B cell (primary cell): ENCODE measurements at regions not wholly inside any gene's neighbourhood (a gene's known extent, or its start where the extent isn't known, plus 50 kb on each side); places are given as distances from the start of the nearest gene placed in this dataset.

Experiments used
- ATAC-seq: fragments of 200-7000 bp; cut with Tn5 transposase; one replicate; pipeline ENCODE4 v1.10.0; 2021; ENCODE audit warnings: low read depth, mild to moderate bottlenecking, moderate number of reproducible peaks, moderate library complexity
- CTCF ChIA-PET: fragments of 350-600 bp; sonication (Branson Sonifier 250); formaldehyde crosslinking; loops from one replicate; lab custom pipeline; 2021; ENCODE audit warnings: antibody characterized with exemption, inconsistent platforms; lab: Charles Lee
- POLR2A ChIA-PET: fragments of 350-600 bp; sonication (Branson Sonifier 250); formaldehyde crosslinking; loops from one replicate; lab custom pipeline; 2021; ENCODE audit warnings: antibody characterized with exemption; lab: Charles Lee
- DNase-seq: peaks from one replicate; pipeline ENCODE4 v3.0.0; 2013
- H2AFZ ChIP-seq: 2 replicates; pipeline ENCODE4 v1.6.1; 2012; ENCODE audit warnings: mild to moderate bottlenecking, low read depth, low read length; ENCODE audit not compliant: insufficient read depth, poor library complexity, severe bottlenecking
- H3K27ac ChIP-seq, 2 donors: 1 replicate in 1 of 2; 2 replicates in 1 of 2; pipeline ENCODE4 v1.5.1; 2012 to 2013; ENCODE audit warnings: low read length in 2 of 2, mild to moderate bottlenecking in 2 of 2, moderate library complexity in 1 of 2
- H3K27me3 ChIP-seq, 4 experiments: fragments of 200-600 bp in 1 of 4; sonication (generic) in 1 of 4; replicated peaks in 1 of 4; 1 replicate in 2 of 4; 2 replicates in 2 of 4; pipeline versions ENCODE4 v1.6.1 to v1.7.0; 2013 to 2016; ENCODE audit warnings: low read length in 3 of 4, mild to moderate bottlenecking in 2 of 4, mixed read lengths in 1 of 4, moderate library complexity in 1 of 4; ENCODE audit not compliant: insufficient read depth in 4 of 4, control insufficient read depth in 3 of 4; ENCODE audit errors: control extremely low read depth in 1 of 4
- H3K36me3 ChIP-seq, 2 experiments: replicated peaks in 1 of 2; 1 replicate in 1 of 2; 2 replicates in 1 of 2; pipeline versions ENCODE4 v1.6.1 to v1.7.1; 2013; ENCODE audit warnings: low read length in 1 of 2; ENCODE audit not compliant: insufficient read depth in 2 of 2, control insufficient read depth in 1 of 2; ENCODE audit errors: control extremely low read depth in 1 of 2, extremely low read depth in 1 of 2
- H3K4me1 ChIP-seq, 2 donors: fragments of 200-600 bp in 1 of 2; sonication (generic) in 1 of 2; 1 replicate in 1 of 2; 2 replicates in 1 of 2; pipeline versions ENCODE4 v1.5.1 to v1.6.1; 2013 to 2017; ENCODE audit warnings: low read length in 2 of 2; ENCODE audit not compliant: control insufficient read depth in 2 of 2, insufficient read depth in 2 of 2
- H3K4me2 ChIP-seq: replicated peaks from 2 replicates; pipeline ENCODE3; 2012; ENCODE audit warnings: mild to moderate bottlenecking, low read depth, low read length; ENCODE audit not compliant: poor library complexity, severe bottlenecking
- H3K4me3 ChIP-seq, 5 experiments: fragments of 200-600 bp in 1 of 5; sonication (generic) in 1 of 5; 1 replicate in 3 of 5; 2 replicates in 2 of 5; pipeline versions ENCODE4 v1.5.1 to v1.7.0; 2011 to 2016; ENCODE audit warnings: low read length in 4 of 5, mild to moderate bottlenecking in 4 of 5, low read depth in 2 of 5, control low read depth in 1 of 5, moderate library complexity in 1 of 5; ENCODE audit not compliant: insufficient read depth in 1 of 5; ENCODE audit errors: control extremely low read depth in 1 of 5, extremely low read depth in 1 of 5
- H3K79me2 ChIP-seq: fragments of 200-600 bp; sonication (generic); one replicate; pipeline ENCODE4 v1.6.0; 2016; ENCODE audit warnings: low read length; ENCODE audit not compliant: control insufficient read depth, insufficient read depth
- H3K9ac ChIP-seq: fragments of 200-600 bp; sonication (generic); 2 replicates; pipeline ENCODE4 v1.6.1; 2017; ENCODE audit warnings: mild to moderate bottlenecking, low read length, moderate library complexity
- H3K9me3 ChIP-seq, 3 donors: one replicate each; pipeline versions ENCODE4 v1.6.1 to v1.7.1; 2013; ENCODE audit warnings: low read length in 2 of 3; ENCODE audit not compliant: control insufficient read depth in 2 of 3, insufficient read depth in 1 of 3; ENCODE audit errors: control extremely low read depth in 1 of 3
- H4K20me1 ChIP-seq: 2 replicates; pipeline ENCODE4 v1.6.0; 2012; ENCODE audit warnings: mild to moderate bottlenecking, low read length; ENCODE audit not compliant: insufficient read depth, control insufficient read depth, poor library complexity, severe bottlenecking
- H3K27ac Mint-ChIP-seq: one replicate; pipeline ENCODE4 v1.8.0; 2021; ENCODE audit warnings: mixed read lengths
- H3K27me3 Mint-ChIP-seq: one replicate; pipeline ENCODE4 v1.8.0; 2021; ENCODE audit warnings: mixed read lengths
- H3K4me1 Mint-ChIP-seq: one replicate; pipeline ENCODE4 v1.8.0; 2021; ENCODE audit warnings: mixed read lengths
- H3K4me3 Mint-ChIP-seq: one replicate; pipeline ENCODE4 v1.8.0; 2021; ENCODE audit warnings: mixed read lengths
- H3K9me3 Mint-ChIP-seq: one replicate; pipeline ENCODE4 v1.8.0; 2022; ENCODE audit warnings: mixed read lengths; ENCODE audit not compliant: insufficient read depth
- EZH2 ChIP-seq: IDR thresholded peaks from 2 replicates; pipeline ENCODE4 v1.6.1; 2012; ENCODE audit warnings: borderline replicate concordance, low read depth, mild to moderate bottlenecking, moderate library complexity, low read length; ENCODE audit not compliant: insufficient read depth, poor library complexity, severe bottlenecking
- WGBS: methylation state at CpG from one replicate; pipeline ENCODE4 v1.1.5; 2013; ENCODE audit warnings: missing lambda C conversion rate; ENCODE audit not compliant: insufficient coverage; 5-methylcytosine and 5-hydroxymethylcytosine counted together
- intact Hi-C: fragments of 100-400 bp; cut with micrococcal nuclease; formaldehyde crosslinking; loops from one replicate; pipeline ENCODE4 v1.10.0; 2022
- TF ChIP-seq, protein P1 (sequence below): fragments of 200-600 bp; IDR thresholded peaks from one replicate; pipeline ENCODE4 v1.8.0; 2022; ENCODE audit warnings: antibody characterized with exemption, mild to moderate bottlenecking

DNA sequence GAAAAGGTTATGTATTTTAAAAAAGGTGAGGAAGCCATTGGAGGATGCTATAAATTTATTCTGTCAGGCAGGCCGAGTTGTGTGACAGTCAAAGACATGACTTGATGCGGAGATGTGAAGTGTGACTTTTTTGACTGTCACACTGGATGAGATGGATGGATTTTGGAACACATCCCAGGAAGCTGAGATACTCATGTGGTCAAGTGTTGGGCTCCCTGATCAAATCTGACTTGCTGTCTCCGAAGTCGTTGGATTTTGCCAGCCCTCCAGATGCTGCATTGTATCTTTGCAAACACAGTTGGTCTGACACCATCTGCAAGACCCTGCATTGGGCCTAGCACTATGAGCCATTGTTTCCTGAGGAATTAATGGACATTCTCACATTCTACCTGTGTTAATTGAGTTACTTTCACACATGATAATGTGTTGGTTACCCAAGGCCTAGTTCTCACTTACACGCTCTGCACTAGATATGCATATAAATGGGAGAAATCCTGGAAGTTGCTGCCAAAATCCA lies 204.0 kb upstream of the PRKD1 start:
- ATAC-seq: no peak
- Histone ChIP-seq H3K4me2 (no peak overlapping the region), H3K27ac (no peak overlapping the region), H2AFZ (no peak overlapping the region), H3K4me1 (no peaks in the 10 kb centered on the region), H3K27me3 (no peaks in the 10 kb centered on the region), H3K4me3 (no peak overlapping the region), H3K9me3 (peaks cover 0 to 4% (median 0%) of the 10 kb centered on the region in 3 donors), H3K9ac (no peak overlapping the region), H4K20me1 (no peaks in the 10 kb centered on the region), H3K79me2 (no peaks in the 10 kb centered on the region), H3K36me3 (no peaks in the 10 kb centered on the region)
- Mint-ChIP-seq H3K9me3 (no peaks in the 10 kb centered on the region), H3K4me3 (no peak overlapping the region), H3K27ac (no peak overlapping the region), H3K27me3 (no peaks in the 10 kb centered on the region), H3K4me1 (no peaks in the 10 kb centered on the region)
- TF ChIP-seq, protein P1, sequence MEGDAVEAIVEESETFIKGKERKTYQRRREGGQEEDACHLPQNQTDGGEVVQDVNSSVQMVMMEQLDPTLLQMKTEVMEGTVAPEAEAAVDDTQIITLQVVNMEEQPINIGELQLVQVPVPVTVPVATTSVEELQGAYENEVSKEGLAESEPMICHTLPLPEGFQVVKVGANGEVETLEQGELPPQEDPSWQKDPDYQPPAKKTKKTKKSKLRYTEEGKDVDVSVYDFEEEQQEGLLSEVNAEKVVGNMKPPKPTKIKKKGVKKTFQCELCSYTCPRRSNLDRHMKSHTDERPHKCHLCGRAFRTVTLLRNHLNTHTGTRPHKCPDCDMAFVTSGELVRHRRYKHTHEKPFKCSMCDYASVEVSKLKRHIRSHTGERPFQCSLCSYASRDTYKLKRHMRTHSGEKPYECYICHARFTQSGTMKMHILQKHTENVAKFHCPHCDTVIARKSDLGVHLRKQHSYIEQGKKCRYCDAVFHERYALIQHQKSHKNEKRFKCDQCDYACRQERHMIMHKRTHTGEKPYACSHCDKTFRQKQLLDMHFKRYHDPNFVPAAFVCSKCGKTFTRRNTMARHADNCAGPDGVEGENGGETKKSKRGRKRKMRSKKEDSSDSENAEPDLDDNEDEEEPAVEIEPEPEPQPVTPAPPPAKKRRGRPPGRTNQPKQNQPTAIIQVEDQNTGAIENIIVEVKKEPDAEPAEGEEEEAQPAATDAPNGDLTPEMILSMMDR: no peak
- TF ChIP-seq EZH2: no peak
- intact Hi-C loops: no loop called here
- no peak for DNase-seq
- POLR2A ChIA-PET: no interaction called here
- 76% methylated on average over 4 of the region's 5 CpGs for WGBS
- CTCF ChIA-PET: no interaction called here

DNA sequence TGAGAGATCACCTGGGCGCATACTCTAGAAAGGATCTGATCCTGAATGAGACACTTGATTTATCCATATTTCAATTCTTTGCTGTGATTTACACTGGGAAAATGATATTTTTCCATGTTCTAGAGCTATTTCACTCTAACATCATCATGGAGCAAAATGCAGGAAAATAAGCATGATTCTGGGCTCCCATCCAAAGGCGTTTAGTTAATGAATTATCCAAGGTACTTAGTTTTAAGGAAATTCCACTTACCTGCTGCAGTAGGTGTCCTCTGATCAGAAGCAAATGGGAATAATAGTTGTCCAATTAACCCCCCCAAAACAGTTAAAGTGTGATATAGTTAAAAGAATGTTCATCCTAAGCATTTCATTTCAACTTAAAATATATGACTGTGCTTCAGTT lies 204.5 kb upstream of the PRKD1 start:
- Histone ChIP-seq H3K9me3 (peaks cover 0 to 4% (median 0%) of the 10 kb centered on the region in 3 donors), H3K27ac (no peak overlapping the region), H3K36me3 (no peaks in the 10 kb centered on the region), H2AFZ (no peak overlapping the region), H3K27me3 (no peaks in the 10 kb centered on the region), H3K79me2 (no peaks in the 10 kb centered on the region), H3K4me3 (no peak overlapping the region), H3K4me1 (no peaks in the 10 kb centered on the region), H3K4me2 (no peak overlapping the region), H3K9ac (no peak overlapping the region), H4K20me1 (no peaks in the 10 kb centered on the region)
- intact Hi-C loops: no loop called here
- WGBS: no CpG with 5 or more reads among the region's 2 CpGs
- Mint-ChIP-seq H3K4me1 (no peaks in the 10 kb centered on the region), H3K27me3 (no peaks in the 10 kb centered on the region), H3K27ac (no peak overlapping the region), H3K4me3 (no peak overlapping the region), H3K9me3 (no peaks in the 10 kb centered on the region)
- POLR2A ChIA-PET: no interaction called here
- TF ChIP-seq, protein P1: no peak
- no peak for TF ChIP-seq EZH2
- ATAC-seq (no peak), DNase-seq (no peak)
- CTCF ChIA-PET: no interaction called here
